ENCODE measurements at regions not wholly inside any gene's neighbourhood (a gene's known extent, or its start where the extent isn't known, plus 50 kb on each side); places are given as distances from the start of the nearest gene placed in this dataset.

DNA sequence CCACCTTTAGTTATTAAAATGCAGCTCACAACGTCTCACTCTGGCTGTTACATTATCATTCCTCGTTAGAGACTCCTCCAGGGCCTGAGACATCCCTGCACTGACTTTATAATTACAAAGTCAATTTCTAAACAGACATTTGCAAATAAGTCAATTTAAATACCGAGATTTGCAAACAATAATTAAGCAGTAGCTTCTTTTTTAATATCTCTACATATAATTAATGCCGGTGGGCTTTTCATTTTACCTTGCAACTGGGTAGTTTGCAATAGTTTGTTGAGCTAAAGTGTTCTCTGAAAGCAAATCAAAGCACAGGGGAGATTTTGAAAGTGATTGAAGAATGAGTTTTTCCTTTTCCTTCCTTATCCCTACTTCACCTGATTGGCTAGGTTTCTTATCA is 154.4 kb downstream of the TLR4 start:
- 2% methylated on average over 4 of the region's 4 CpGs for WGBS (ENCODE audit: missing lambda C conversion rate)
- POLR2A ChIA-PET, result no interaction called here

DNA sequence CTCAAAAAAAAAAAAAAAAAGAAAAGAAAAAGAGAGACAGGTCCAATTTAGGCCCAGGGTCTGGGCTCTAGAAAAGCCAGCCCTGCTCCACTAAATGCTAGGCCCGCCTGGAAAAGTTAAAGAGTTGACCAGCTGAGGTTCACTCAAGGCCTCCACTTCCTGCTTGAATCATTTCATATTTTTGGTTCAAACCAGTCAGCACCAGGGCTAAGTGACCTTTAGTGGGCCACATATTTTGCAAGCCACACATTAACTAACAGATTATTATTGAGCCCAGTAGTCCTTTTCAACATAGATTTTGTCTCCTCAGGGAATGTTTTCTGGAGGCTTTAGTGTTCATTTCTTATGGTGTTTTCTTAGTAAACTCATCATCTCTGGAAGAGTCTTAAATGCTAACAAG is 156.6 kb downstream of the TLR4 start:
- TF ChIP-seq EHF (CRISPR knock-in tag; IDR thresholded peaks at IDR 0.05) (no peak), TP53 (CRISPR knock-in tag; IDR thresholded peaks at IDR 0.05) (no peak), CBX2 (IDR thresholded peaks at IDR 0.05; ENCODE audit: borderline replicate concordance, low read depth) (no peak), HOXB5 (CRISPR knock-in tag; IDR thresholded peaks at IDR 0.05) (no peak), NPAS2 (CRISPR knock-in tag; IDR thresholded peaks at IDR 0.05; ENCODE audit: borderline replicate concordance) (no peak), PBX3 (IDR thresholded peaks at IDR 0.05) (no peak), FOSB (CRISPR knock-in tag; IDR thresholded peaks at IDR 0.05) (no peak), HES2 (IDR thresholded peaks at IDR 0.05) (no peak), RFX5 (IDR thresholded peaks at IDR 0.05) (no peak), ESRRA (IDR thresholded peaks at IDR 0.05; ENCODE audit: borderline replicate concordance, low read length) (no peak)
- TF ChIP-seq, protein P1, sequence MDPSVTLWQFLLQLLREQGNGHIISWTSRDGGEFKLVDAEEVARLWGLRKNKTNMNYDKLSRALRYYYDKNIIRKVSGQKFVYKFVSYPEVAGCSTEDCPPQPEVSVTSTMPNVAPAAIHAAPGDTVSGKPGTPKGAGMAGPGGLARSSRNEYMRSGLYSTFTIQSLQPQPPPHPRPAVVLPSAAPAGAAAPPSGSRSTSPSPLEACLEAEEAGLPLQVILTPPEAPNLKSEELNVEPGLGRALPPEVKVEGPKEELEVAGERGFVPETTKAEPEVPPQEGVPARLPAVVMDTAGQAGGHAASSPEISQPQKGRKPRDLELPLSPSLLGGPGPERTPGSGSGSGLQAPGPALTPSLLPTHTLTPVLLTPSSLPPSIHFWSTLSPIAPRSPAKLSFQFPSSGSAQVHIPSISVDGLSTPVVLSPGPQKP (IDR thresholded peaks at IDR 0.05; ENCODE audit: low read depth, low read length), result no peak
- WGBS (ENCODE audit: missing lambda C conversion rate), result 20% methylated on average over 1 of the region's 1 CpG
- H3K9me3 ChIP-seq, result no peaks in the 10 kb centered on the region
- no peak overlapping the region for H3K4me3 ChIP-seq
- H3K4me1 ChIP-seq, result no peaks in the 10 kb centered on the region
- no peak for DNase-seq (ENCODE audit: low read depth in 1 of 2, low spot score in 1 of 2)
- ATAC-seq, result no peak
- POLR2A ChIA-PET, result no interaction called here
- H3K4me2 ChIP-seq, result no peak overlapping the region
- CTCF ChIA-PET, result interaction anchor here (0.9 kb wide), 1 partner anchor 8 kb away, joined by 3 read pairs; no protein-coding TSS in a partner anchor
- H3K27ac ChIP-seq, result no peak overlapping the region
- FAIRE-seq, result no peak

More for the DNA sequence above, 154.4 kb downstream of the TLR4 start:
- Histone ChIP-seq H3K4me3 (no peak overlapping the region), H3K4me2 (no peak overlapping the region), H3K27ac (no peak overlapping the region), H3K4me1 (no peaks in the 10 kb centered on the region), H3K9me3 (no peaks in the 10 kb centered on the region)
- ATAC-seq, result no peak
- no peak for FAIRE-seq
- no peak for DNase-seq (ENCODE audit: low read depth in 1 of 2, low spot score in 1 of 2)
- no peak for TF ChIP-seq CEBPB (IDR thresholded peaks at IDR 0.05)
- no peak for TF ChIP-seq RFX5 (IDR thresholded peaks at IDR 0.05)
- TF ChIP-seq, protein P2, sequence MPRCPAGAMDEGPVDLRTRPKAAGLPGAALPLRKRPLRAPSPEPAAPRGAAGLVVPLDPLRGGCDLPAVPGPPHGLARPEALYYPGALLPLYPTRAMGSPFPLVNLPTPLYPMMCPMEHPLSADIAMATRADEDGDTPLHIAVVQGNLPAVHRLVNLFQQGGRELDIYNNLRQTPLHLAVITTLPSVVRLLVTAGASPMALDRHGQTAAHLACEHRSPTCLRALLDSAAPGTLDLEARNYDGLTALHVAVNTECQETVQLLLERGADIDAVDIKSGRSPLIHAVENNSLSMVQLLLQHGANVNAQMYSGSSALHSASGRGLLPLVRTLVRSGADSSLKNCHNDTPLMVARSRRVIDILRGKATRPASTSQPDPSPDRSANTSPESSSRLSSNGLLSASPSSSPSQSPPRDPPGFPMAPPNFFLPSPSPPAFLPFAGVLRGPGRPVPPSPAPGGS (IDR thresholded peaks at IDR 0.05), result no peak
- no peak for TF ChIP-seq HOXB5 (CRISPR knock-in tag; IDR thresholded peaks at IDR 0.05)
- CTCF ChIA-PET, result interaction anchor here (1.5 kb wide), 1 partner anchor 12 kb away, joined by 4 read pairs; no protein-coding TSS in a partner anchor

DNA sequence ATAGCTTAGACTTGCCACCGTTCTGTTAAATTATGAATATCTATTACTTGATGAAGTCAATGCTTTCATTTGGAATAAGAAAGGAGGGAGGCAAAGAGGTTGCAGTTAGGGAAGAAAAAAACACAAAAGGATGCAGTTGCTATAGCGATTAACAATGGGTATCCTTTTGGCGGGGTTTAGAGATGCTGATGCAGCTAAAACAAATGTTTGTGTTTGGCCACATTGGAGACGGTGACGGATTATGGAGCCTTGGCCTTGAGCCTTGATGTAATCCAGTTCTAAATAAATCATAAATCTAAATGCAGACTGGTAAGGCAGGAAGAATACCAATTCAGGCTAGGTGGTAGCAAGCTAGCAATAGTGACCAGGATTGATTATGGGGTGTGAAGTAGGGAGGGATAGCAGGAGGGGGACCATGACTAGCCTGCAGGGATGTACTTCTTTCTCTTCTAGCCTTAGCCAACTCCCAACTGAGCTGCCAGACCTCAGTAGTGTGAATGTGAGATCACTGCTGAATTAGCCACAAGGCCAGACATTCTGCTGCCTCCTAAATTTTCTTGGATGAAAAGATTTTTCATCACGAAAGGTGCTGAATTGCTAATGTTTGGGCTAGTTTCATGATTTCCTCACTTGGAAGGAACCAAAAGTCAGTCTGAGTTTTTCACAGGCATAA is 160.3 kb downstream of the TLR4 start:
- TF ChIP-seq, protein P3, sequence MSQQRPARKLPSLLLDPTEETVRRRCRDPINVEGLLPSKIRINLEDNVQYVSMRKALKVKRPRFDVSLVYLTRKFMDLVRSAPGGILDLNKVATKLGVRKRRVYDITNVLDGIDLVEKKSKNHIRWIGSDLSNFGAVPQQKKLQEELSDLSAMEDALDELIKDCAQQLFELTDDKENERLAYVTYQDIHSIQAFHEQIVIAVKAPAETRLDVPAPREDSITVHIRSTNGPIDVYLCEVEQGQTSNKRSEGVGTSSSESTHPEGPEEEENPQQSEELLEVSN (IDR thresholded peaks at IDR 0.05; ENCODE audit: borderline replicate concordance, low read depth), result no peak
- WGBS (ENCODE audit: missing lambda C conversion rate), result 2% methylated on average over 6 of the region's 6 CpGs
- CTCF ChIA-PET, result interaction anchor here (0.7 to 1.5 kb wide), 3 partner anchors 9 to 377 kb away, joined by 3 read pairs; no protein-coding TSS in a partner anchor

DNA sequence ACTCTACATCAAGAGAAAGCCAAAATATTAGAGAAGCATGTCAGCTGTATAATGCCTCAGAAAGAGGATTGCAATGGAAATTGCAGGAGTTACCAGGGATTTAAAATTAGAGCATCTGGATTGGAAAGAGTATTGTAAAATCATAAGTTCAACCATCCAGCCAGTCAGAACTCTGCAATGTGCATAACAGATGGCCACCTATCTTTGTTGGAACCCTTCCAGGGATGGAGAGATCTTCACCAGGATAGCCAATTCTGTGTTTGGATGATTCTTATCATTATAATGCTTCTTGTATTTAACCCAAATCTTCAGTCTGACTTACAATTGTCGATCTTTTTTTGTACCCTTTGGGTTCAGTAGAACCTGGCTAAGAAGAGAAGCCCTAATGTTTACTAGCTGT is 164.4 kb downstream of the TLR4 start:
- DNase-seq (ENCODE audit: low read depth in 1 of 2, low spot score in 1 of 2) (no peak), ATAC-seq (no peak), FAIRE-seq (no peak)
- H3K4me1 ChIP-seq, result no peaks in the 10 kb centered on the region
- no peak overlapping the region for H3K27ac ChIP-seq
- POLR2A ChIA-PET, result no interaction called here
- H3K4me2 ChIP-seq, result no peak overlapping the region
- CTCF ChIA-PET, result interaction anchor here (0.6 to 0.7 kb wide), 2 partner anchors 8 to 1046 kb away, joined by 3 read pairs; no protein-coding TSS in a partner anchor
- no peak overlapping the region for H3K4me3 ChIP-seq
- 3% methylated on average over 1 of the region's 1 CpG for whole genome bisulfite sequencing (ENCODE audit: missing lambda C conversion rate)
- no peaks in the 10 kb centered on the region for H3K9me3 ChIP-seq
- TF ChIP-seq CBX8 (IDR thresholded peaks at IDR 0.05) (no peak), RARB (CRISPR knock-in tag; IDR thresholded peaks at IDR 0.05) (no peak), HEYL (CRISPR knock-in tag; IDR thresholded peaks at IDR 0.05) (no peak), EP300 (IDR thresholded peaks at IDR 0.05) (no peak), MAZ (IDR thresholded peaks at IDR 0.05; ENCODE audit: borderline replicate concordance, low read depth, low read length) (no peak), BHLHE40 (IDR thresholded peaks at IDR 0.05; ENCODE audit: low read depth, low read length) (no peak), RCOR1 (IDR thresholded peaks at IDR 0.05; ENCODE audit: low read depth, low read length) (no peak)
- TF ChIP-seq, protein P4, sequence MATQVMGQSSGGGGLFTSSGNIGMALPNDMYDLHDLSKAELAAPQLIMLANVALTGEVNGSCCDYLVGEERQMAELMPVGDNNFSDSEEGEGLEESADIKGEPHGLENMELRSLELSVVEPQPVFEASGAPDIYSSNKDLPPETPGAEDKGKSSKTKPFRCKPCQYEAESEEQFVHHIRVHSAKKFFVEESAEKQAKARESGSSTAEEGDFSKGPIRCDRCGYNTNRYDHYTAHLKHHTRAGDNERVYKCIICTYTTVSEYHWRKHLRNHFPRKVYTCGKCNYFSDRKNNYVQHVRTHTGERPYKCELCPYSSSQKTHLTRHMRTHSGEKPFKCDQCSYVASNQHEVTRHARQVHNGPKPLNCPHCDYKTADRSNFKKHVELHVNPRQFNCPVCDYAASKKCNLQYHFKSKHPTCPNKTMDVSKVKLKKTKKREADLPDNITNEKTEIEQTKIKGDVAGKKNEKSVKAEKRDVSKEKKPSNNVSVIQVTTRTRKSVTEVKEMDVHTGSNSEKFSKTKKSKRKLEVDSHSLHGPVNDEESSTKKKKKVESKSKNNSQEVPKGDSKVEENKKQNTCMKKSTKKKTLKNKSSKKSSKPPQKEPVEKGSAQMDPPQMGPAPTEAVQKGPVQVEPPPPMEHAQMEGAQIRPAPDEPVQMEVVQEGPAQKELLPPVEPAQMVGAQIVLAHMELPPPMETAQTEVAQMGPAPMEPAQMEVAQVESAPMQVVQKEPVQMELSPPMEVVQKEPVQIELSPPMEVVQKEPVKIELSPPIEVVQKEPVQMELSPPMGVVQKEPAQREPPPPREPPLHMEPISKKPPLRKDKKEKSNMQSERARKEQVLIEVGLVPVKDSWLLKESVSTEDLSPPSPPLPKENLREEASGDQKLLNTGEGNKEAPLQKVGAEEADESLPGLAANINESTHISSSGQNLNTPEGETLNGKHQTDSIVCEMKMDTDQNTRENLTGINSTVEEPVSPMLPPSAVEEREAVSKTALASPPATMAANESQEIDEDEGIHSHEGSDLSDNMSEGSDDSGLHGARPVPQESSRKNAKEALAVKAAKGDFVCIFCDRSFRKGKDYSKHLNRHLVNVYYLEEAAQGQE (IDR thresholded peaks at IDR 0.05), result no peak

More for the DNA sequence above, 160.3 kb downstream of the TLR4 start:
- Histone ChIP-seq H3K4me1 (no peaks in the 10 kb centered on the region), H3K4me2 (no peak overlapping the region), H3K9me3 (no peaks in the 10 kb centered on the region), H3K4me3 (no peak overlapping the region), H3K27ac (no peak overlapping the region)
- POLR2A ChIA-PET, result no interaction called here
- no peak for DNase-seq (ENCODE audit: low read depth in 1 of 2, low spot score in 1 of 2)
- no peak for ATAC-seq
- no peak for FAIRE-seq

Measured in A549 (cell line).